Lower leg skin (tissue), 4 donors: ENCODE measurements at regions not wholly inside any gene's neighbourhood (a gene's known extent, or its start where the extent isn't known, plus 50 kb on each side); places are given as distances from the start of the nearest gene placed in this dataset.

ENCODE experiments used
- DNase-seq, 2 donors: peaks; one replicate each; pipeline ENCODE4 v3.0.0-alpha.2; 2019; ENCODE audit warnings: low spot score in 2 of 2
- H3K4me3 ChIP-seq: fragments of 200-600 bp; sonication (generic); 2 replicates; pipeline ENCODE4 v1.5.1; 2017; ENCODE audit warnings: mild to moderate bottlenecking, low read depth; ENCODE audit not compliant: poor library complexity, severe bottlenecking
- POLR2A ChIP-seq, 2 donors: fragments of 450-650 bp; IDR thresholded peaks; one replicate each; pipeline ENCODE4 v1.6.1; 2016 to 2017; ENCODE audit warnings: antibody characterized with exemption in 2 of 2, mild to moderate bottlenecking in 1 of 2, moderate library complexity in 1 of 2
- WGBS, 2 donors: methylation state at CpG; one replicate each; pipeline ENCODE4 v1.1.5; 2018; 5-methylcytosine and 5-hydroxymethylcytosine counted together
- intact Hi-C: fragments of 100-400 bp; cut with DNase I; formaldehyde crosslinking; loops from one replicate; pipeline ENCODE4 v1.15.0; 2023; ENCODE audit warnings: low total_unique reads
- TF ChIP-seq, protein P1 (sequence below), 3 donors: fragments of 450-650 bp; IDR thresholded peaks; one replicate each; pipeline ENCODE4 v1.5.1; 2016; ENCODE audit warnings: antibody characterized with exemption in 3 of 3, mild to moderate bottlenecking in 3 of 3, moderate library complexity in 2 of 3

DNA sequence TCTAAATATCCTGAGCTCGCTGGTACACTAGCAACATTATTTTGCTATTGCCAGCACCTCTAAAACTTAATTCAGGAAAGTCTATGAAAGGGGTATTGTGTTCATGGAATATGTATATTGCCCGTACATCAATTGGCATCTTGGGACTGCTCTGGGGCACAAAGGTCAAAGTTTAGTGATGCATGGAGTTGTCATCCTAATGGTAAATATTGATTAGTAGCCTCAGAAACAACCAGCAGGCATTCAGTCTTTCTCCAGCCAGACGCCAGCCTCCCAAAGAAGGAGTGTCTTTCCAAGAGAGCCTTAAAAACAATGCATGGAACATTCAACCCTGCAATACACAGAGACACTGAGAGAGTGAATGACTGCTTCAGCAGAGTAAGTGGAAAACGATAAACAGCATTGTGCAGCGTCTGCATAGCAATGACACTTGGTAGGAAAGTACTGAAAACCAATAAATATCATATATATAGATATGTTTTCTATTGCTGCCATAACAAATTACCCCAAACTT is 377.3 kb downstream of the SHQ1 start:
- no peak overlapping the region for H3K4me3 ChIP-seq
- no peak for TF ChIP-seq POLR2A (IDR thresholded peaks at IDR 0.05)
- TF ChIP-seq, protein P1, sequence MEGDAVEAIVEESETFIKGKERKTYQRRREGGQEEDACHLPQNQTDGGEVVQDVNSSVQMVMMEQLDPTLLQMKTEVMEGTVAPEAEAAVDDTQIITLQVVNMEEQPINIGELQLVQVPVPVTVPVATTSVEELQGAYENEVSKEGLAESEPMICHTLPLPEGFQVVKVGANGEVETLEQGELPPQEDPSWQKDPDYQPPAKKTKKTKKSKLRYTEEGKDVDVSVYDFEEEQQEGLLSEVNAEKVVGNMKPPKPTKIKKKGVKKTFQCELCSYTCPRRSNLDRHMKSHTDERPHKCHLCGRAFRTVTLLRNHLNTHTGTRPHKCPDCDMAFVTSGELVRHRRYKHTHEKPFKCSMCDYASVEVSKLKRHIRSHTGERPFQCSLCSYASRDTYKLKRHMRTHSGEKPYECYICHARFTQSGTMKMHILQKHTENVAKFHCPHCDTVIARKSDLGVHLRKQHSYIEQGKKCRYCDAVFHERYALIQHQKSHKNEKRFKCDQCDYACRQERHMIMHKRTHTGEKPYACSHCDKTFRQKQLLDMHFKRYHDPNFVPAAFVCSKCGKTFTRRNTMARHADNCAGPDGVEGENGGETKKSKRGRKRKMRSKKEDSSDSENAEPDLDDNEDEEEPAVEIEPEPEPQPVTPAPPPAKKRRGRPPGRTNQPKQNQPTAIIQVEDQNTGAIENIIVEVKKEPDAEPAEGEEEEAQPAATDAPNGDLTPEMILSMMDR (IDR thresholded peaks at IDR 0.05): no peak
- intact Hi-C loops: no loop called here
- no peak for DNase-seq
- WGBS, 2 donors: 92 to 96% methylated on average over 5 of the region's 5 CpGs

DNA sequence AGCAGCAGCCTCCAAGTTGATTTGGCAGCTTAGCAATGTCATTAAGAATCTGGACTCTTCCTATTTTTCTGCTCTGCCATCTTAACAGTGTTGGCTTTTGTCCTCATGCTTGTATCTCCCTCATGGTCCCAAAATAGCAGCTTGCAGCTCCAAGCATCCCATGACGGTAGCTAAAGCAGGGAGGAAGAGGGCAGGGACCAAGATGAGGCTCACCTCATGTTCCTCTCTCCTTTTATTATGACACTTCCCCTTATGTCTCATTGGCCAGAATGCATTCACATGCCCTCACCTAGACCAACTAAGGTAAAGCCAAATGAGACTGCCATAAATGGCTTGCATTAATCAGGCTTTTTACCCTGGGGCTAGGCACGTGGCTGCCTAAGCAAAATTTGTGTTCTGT is 382.4 kb downstream of the SHQ1 start:
- peak in 1 of 2 donors; percentile 26 for DNase-seq
- TF ChIP-seq, protein P1 (IDR thresholded peaks at IDR 0.05): no peak
- 52 to 55% methylated on average over 2 of the region's 2 CpGs for WGBS, 2 donors
- intact Hi-C loops: no loop called here
- no peak overlapping the region for H3K4me3 ChIP-seq

DNA sequence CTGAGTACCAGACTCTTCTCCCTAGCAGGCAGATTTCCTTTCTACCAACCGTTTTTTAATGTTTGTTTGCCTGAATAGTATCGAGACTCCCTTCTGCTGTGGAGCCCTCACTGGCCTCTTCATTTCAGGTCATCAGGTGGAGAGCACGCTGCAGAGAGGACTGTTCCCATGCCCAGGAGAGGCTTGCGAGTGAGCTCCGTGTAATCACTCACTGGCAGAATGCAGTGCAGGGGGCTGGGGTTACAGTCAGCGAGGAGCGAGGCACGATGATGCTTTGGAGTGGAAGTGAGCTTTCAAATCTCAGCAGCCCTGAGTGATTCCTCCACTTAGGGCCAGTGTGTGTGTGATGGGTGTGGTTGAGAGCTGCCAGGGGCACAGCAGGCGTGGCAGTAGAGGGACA is 385.2 kb downstream of the SHQ1 start:
- TF ChIP-seq, protein P1 (IDR thresholded peaks at IDR 0.05): no peak
- no peak for TF ChIP-seq POLR2A (IDR thresholded peaks at IDR 0.05)
- peak in 1 of 2 donors; percentile 43 for DNase-seq
- WGBS, 2 donors: 72 to 84% methylated on average over 9 of the region's 9 CpGs
- intact Hi-C loops: no loop called here
- H3K4me3 ChIP-seq: no peak overlapping the region

DNA sequence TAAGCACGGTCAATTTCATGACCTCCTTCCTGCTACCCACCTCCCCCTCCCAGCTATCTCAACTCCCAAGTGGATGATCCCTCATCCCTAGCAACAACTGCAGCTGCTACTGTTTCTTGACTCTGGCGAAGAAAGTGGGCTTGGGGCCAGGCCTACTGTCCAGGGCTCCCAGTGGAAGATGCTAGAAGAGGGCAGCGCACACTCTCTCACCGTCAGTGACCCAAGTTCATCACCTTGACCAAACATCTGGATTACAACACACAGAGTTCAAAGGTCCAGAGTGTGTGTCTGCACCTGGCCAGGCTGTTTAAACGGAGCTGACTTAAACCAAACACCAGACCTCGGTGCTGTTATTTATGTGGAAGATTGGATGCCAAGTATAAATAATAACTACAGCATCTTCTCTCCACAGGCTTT is 385.6 kb downstream of the SHQ1 start:
- peak in 1 of 2 donors; percentile 72 for DNase-seq
- intact Hi-C loops: no loop called here
- H3K4me3 ChIP-seq: no peak overlapping the region
- WGBS, 2 donors: 62 to 83% methylated on average over 6 of the region's 6 CpGs
- TF ChIP-seq, protein P1 (IDR thresholded peaks at IDR 0.05): no peak
- no peak for TF ChIP-seq POLR2A (IDR thresholded peaks at IDR 0.05)

GRCh38 chr3:72461787-72462186 is 386.5 kb downstream of the SHQ1 start:
- 48 to 57% methylated on average over 4 of the region's 4 CpGs for WGBS, 2 donors
- intact Hi-C loops: no loop called here
- no peak for TF ChIP-seq POLR2A (IDR thresholded peaks at IDR 0.05)
- TF ChIP-seq, protein P1 (IDR thresholded peaks at IDR 0.05): no peak
- no peak overlapping the region for H3K4me3 ChIP-seq
- no peak for DNase-seq
